ENCODE measurements at regions not wholly inside any gene's neighbourhood (a gene's known extent, or its start where the extent isn't known, plus 50 kb on each side); places are given as distances from the start of the nearest gene placed in this dataset.

DNA sequence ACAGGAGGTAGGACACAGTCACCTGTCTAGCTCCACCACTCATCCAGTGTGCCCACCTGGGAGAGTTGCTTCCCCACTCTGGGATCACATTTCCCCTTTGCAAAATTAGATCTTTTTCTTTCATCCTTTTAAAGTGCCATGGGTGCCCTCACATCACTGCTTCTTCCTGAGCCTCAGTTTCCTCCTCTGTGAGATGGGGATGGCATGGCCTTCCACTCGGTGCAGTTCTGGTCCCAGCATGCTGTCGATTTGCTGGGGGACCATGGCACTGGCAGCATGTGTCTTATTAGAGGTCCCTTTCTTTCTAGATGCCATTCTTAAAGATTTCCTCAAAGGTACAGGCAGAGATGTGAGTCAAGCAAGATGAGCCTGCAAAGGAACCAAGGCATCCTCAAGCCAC is 158.3 kb upstream of the ZMIZ1 start:
- TF ChIP-seq, protein P1, sequence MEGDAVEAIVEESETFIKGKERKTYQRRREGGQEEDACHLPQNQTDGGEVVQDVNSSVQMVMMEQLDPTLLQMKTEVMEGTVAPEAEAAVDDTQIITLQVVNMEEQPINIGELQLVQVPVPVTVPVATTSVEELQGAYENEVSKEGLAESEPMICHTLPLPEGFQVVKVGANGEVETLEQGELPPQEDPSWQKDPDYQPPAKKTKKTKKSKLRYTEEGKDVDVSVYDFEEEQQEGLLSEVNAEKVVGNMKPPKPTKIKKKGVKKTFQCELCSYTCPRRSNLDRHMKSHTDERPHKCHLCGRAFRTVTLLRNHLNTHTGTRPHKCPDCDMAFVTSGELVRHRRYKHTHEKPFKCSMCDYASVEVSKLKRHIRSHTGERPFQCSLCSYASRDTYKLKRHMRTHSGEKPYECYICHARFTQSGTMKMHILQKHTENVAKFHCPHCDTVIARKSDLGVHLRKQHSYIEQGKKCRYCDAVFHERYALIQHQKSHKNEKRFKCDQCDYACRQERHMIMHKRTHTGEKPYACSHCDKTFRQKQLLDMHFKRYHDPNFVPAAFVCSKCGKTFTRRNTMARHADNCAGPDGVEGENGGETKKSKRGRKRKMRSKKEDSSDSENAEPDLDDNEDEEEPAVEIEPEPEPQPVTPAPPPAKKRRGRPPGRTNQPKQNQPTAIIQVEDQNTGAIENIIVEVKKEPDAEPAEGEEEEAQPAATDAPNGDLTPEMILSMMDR (IDR thresholded peaks at IDR 0.05; ENCODE audit: borderline replicate concordance, control extremely low read depth, extremely low read depth, insufficient read depth, missing control alignments), result no peak
- no peak for DNase-seq (ENCODE audit: low spot score)
- in situ Hi-C loops (cut with MboI; ENCODE audit: low sequenced_read_pairs, unreplicated experiment), result no loop called here

DNA sequence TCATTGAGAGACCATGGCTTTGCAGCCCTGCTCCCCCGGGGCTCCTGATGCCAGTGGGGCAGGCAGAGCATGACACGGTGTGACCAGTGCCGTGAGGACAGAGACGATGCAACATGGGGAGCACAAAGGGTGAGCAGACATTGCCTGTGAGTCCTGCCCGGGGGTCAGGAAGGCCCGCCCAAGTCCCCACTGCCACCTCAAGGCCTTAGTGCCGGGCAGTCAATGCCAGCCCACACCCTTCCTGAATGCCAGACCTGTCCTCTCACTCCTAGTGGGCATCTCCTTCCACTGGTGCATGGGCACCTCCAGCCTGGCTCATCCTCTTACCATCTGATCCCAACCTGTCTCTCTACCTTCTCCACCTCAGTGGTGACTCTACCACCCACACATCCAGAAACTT is 157.9 kb upstream of the ZMIZ1 start:
- in situ Hi-C loops (cut with MboI; ENCODE audit: low sequenced_read_pairs, unreplicated experiment), result no loop called here
- TF ChIP-seq, protein P1 (IDR thresholded peaks at IDR 0.05; ENCODE audit: borderline replicate concordance, control extremely low read depth, extremely low read depth, insufficient read depth, missing control alignments), result no peak
- no peak for DNase-seq (ENCODE audit: low spot score)

DNA sequence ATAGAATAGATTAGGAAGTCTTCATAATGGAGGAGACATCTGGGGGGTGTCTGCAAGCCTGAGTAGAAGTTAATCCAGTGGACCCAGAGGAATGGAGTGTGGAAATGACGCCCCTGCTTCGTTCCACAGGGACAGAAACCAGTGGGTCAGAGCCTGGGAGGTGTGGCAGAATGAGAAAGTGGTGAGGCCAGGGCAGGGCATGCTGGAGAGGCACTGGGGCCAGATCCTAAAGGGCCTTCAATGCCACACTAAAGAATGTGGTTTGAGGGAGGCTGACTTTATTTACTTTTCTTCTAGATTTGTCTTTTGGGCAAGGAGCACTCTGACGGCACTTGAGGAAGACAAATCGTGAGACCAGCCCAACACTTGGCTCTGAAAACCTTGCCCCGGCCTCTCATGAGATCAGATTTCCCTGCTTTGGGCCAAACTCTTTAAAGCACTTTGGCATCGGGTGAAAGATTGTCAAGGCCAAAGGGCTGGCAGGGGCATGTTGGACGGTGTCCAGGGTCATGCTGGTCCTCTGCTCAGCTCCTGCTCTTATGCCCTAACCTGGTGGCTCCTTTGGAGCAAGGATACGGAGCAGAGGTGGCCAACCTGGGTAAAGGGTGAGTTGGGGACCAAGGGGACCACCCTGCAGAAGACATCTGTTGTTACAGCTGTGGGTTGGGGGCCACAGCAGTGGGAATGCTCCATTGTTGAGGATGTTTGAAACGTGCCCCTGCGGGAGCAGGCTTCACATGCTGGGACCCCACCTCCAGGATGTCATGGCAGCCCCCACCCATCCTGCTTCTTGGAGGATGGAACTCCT is 157.0 kb upstream of the ZMIZ1 start:
- TF ChIP-seq, protein P1 (IDR thresholded peaks at IDR 0.05; ENCODE audit: borderline replicate concordance, control extremely low read depth, extremely low read depth, insufficient read depth, missing control alignments), result no peak
- in situ Hi-C loops (cut with MboI; ENCODE audit: low sequenced_read_pairs, unreplicated experiment), result no loop called here
- no peak for DNase-seq (ENCODE audit: low spot score)

DNA sequence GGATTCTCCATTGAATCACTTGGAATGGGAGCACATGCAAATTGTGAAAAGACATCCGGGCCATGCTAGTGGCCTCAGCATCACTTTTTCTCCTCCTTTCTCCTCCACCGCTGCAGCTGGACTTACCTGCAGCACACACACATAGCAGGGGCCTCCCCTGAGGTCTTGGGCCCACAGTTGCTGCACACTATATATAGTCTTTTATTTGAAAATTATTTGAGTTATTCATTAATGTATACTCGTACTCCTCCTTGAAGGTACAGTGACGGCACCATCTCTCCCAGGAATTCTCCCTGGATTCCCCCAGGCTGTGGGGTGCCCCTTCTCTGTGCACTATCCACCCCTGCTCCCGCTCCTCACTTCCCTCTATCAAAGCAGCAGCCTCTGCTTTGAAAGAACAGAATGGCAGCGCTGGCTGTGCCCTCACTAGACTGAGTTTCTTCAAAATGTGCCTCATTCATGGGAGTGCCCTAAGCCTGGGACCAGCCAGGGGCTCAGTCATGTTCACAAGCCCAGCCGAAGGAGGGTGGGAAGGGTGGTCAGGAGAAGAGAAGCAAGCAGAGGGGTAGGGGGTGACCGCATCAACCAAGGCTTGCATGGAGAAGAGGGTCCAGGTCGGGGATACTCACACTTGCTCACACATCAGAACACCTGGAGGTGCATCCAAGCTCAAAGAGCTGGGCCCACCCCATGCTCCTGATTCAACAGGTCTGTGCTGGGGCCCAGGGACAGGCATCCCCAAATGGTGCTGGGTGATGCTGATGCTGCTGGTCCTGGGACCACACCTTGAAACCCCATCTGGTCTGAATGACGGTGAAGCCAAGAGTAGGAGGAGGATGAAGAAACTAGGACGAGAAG is 156.2 kb upstream of the ZMIZ1 start:
- in situ Hi-C loops (cut with MboI; ENCODE audit: low sequenced_read_pairs, unreplicated experiment), result no loop called here
- no peak for DNase-seq (ENCODE audit: low spot score)
- TF ChIP-seq, protein P1 (IDR thresholded peaks at IDR 0.05; ENCODE audit: borderline replicate concordance, control extremely low read depth, extremely low read depth, insufficient read depth, missing control alignments), result no peak

DNA sequence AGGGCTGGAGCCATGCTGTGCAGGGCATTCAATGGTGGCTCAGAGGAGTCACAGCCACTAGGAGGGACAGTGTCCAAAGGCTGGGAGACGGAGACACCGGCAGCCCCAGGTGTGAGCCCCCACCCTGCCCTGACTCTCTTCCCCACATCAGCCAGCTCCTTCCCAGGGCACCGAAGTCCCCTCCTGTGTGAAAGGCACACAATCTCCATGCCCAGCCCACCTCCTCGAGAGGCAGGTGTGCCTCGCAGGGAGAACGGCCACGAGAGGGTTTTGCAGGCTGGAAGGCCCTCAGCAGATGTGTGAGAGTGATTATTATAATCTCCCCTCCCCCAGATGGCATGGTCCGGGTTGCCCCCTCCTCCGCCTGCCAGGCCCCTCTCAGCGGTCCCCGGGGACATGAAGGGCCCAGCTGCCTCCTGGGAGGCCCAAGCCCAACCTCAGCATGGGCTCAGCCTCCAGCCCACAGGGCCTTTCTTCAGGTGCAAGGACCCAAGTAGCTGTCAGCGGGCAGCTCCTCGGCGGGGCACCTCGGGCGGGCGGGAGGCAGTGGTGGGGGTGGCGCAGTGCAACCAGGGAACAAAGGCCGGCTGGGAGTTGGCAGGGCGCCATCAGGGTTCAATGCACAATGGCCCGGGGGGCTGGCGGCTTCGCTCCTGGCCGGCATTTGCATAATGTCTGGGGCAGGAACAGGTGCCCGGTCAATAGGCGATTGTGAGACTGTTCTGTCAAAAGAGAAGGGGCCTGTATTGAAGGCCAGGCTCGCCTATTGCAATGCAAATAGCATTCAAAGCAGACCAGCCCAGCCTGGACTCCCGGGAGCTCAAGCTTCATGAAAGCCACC is 155.3 kb upstream of the ZMIZ1 start:
- in situ Hi-C loops (cut with MboI; ENCODE audit: low sequenced_read_pairs, unreplicated experiment), result no loop called here
- no peak for DNase-seq (ENCODE audit: low spot score)
- TF ChIP-seq, protein P1 (IDR thresholded peaks at IDR 0.05; ENCODE audit: borderline replicate concordance, control extremely low read depth, extremely low read depth, insufficient read depth, missing control alignments), result no peak

GRCh38 chr10:78914060-78914378 is 154.7 kb upstream of the ZMIZ1 start:
- in situ Hi-C loops (cut with MboI; ENCODE audit: low sequenced_read_pairs, unreplicated experiment), result no loop called here
- TF ChIP-seq, protein P1 (IDR thresholded peaks at IDR 0.05; ENCODE audit: borderline replicate concordance, control extremely low read depth, extremely low read depth, insufficient read depth, missing control alignments), result no peak
- no peak for DNase-seq (ENCODE audit: low spot score)

All from GM13976 (cell line).